ENCODE measurements at regions not wholly inside any gene's neighbourhood (a gene's known extent, or its start where the extent isn't known, plus 50 kb on each side); places are given as distances from the start of the nearest gene placed in this dataset.

DNA sequence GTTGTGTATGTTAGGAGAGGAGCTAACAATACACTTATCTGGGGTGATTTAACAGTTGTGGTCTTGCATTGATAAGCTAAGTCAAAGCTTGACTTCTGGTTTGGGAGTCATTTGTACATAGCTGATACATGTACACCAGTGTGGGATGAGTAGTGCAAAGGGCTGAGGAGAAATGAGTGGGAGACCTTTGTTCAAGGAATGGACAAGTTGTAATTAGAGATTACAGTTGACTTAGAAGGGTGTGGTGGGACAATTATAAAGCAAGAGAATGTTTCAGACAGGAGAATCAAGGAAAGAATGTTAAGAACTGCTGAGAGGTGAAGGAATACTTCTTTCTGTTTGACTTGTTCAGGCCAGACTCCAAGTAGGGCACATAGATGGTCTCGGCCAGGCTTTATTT, 209.7 kb upstream of the STEAP4 start:
- Histone ChIP-seq H3K79me2 (ENCODE audit: control insufficient read depth, insufficient read depth, low read length) (no peaks in the 10 kb centered on the region), H3K4me2 (ENCODE audit: extremely low read depth, insufficient read depth, low read length) (no peak overlapping the region), H3K27ac (ENCODE audit: insufficient read depth, low read length) (no peak overlapping the region), H3K27me3 (ENCODE audit: control insufficient read depth, insufficient read depth, low read length) (no peaks in the 10 kb centered on the region), H3K4me3 (replicated peaks in 1 of 4; ENCODE audit: control extremely low read depth in 1 of 4, insufficient read depth in 1 of 4, low read depth in 3 of 4, low read length in 4 of 4) (no peak overlapping the region), H3K4me1 (ENCODE audit: control insufficient read depth, extremely low read depth, insufficient read depth, low read length) (no peaks in the 10 kb centered on the region), H2AFZ (ENCODE audit: low read length) (no peak overlapping the region), H3K9ac (ENCODE audit: insufficient read depth, low read length) (no peak overlapping the region), H3K36me3 (ENCODE audit: control insufficient read depth, insufficient read depth, low read length) (no peaks in the 10 kb centered on the region), H4K20me1 (ENCODE audit: control insufficient read depth, extremely low read depth, insufficient read depth, low read length) (no peaks in the 10 kb centered on the region), H3K9me3 (ENCODE audit: control insufficient read depth, insufficient read depth, low read depth, low read length) (no peaks in the 10 kb centered on the region)
- TF ChIP-seq, protein P1, sequence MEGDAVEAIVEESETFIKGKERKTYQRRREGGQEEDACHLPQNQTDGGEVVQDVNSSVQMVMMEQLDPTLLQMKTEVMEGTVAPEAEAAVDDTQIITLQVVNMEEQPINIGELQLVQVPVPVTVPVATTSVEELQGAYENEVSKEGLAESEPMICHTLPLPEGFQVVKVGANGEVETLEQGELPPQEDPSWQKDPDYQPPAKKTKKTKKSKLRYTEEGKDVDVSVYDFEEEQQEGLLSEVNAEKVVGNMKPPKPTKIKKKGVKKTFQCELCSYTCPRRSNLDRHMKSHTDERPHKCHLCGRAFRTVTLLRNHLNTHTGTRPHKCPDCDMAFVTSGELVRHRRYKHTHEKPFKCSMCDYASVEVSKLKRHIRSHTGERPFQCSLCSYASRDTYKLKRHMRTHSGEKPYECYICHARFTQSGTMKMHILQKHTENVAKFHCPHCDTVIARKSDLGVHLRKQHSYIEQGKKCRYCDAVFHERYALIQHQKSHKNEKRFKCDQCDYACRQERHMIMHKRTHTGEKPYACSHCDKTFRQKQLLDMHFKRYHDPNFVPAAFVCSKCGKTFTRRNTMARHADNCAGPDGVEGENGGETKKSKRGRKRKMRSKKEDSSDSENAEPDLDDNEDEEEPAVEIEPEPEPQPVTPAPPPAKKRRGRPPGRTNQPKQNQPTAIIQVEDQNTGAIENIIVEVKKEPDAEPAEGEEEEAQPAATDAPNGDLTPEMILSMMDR (conservative IDR thresholded peaks at IDR 0.05 in 1 of 2, IDR thresholded peaks at IDR 0.05 in 1 of 2; ENCODE audit: low read depth in 1 of 2, low read length in 2 of 2): no peak
- TF ChIP-seq EZH2 (IDR thresholded peaks at IDR 0.05; ENCODE audit: low read length, missing control alignments): no peak
- no peak for DNase-seq (ENCODE audit: low read depth in 2 of 2)

DNA sequence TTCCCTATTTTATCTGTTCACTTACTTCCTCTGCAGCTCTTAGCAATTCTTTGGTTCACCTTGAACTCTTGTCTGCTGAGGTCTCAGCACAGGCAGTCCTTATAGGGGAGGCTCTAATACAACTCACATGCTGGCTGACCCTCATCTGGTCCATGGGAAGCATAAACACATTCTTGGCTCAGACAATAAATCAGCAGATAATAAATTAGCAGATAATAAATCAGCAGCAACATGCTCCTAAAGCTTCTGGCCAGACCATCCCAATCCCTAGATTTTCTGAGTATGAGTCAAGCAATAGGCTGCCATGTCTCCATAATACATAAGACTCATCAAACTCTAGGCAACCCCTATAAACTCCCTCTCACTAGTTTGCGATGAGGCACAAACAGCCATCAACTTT, 208.6 kb upstream of the STEAP4 start:
- Histone ChIP-seq H3K4me1 (ENCODE audit: control insufficient read depth, extremely low read depth, insufficient read depth, low read length) (no peaks in the 10 kb centered on the region), H3K4me3 (replicated peaks in 1 of 4; ENCODE audit: control extremely low read depth in 1 of 4, insufficient read depth in 1 of 4, low read depth in 3 of 4, low read length in 4 of 4) (no peak overlapping the region), H3K4me2 (ENCODE audit: extremely low read depth, insufficient read depth, low read length) (no peak overlapping the region), H3K36me3 (ENCODE audit: control insufficient read depth, insufficient read depth, low read length) (no peaks in the 10 kb centered on the region), H3K9me3 (ENCODE audit: control insufficient read depth, insufficient read depth, low read depth, low read length) (no peaks in the 10 kb centered on the region), H3K27me3 (ENCODE audit: control insufficient read depth, insufficient read depth, low read length) (no peaks in the 10 kb centered on the region), H3K9ac (ENCODE audit: insufficient read depth, low read length) (no peak overlapping the region), H3K79me2 (ENCODE audit: control insufficient read depth, insufficient read depth, low read length) (no peaks in the 10 kb centered on the region), H4K20me1 (ENCODE audit: control insufficient read depth, extremely low read depth, insufficient read depth, low read length) (no peaks in the 10 kb centered on the region), H3K27ac (ENCODE audit: insufficient read depth, low read length) (no peak overlapping the region), H2AFZ (ENCODE audit: low read length) (no peak overlapping the region)
- TF ChIP-seq, protein P1 (conservative IDR thresholded peaks at IDR 0.05 in 1 of 2, IDR thresholded peaks at IDR 0.05 in 1 of 2; ENCODE audit: low read depth in 1 of 2, low read length in 2 of 2): no peak
- no peak for TF ChIP-seq EZH2 (IDR thresholded peaks at IDR 0.05; ENCODE audit: low read length, missing control alignments)
- no peak for DNase-seq (ENCODE audit: low read depth in 2 of 2)

DNA sequence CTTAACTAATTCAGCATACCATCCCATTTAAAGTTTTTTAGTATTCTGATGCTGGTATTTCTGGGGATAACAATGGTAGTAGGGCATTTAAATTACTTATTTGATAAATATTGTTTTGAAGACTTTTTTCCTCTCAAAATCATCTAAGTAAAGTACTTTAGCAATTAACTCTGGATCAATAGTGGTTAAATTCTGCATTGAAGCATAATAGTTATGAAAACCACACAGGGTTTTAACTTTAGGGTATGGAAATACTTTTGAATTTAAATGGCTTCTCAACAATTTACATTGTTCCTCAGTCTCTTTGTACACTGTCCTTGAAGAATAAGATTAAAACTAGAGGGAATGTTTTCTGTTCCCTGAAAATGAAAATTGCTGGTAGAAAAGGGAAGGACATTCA, 202.6 kb upstream of the STEAP4 start:
- no peak for TF ChIP-seq EZH2 (IDR thresholded peaks at IDR 0.05; ENCODE audit: low read length, missing control alignments)
- TF ChIP-seq, protein P1 (conservative IDR thresholded peaks at IDR 0.05 in 1 of 2, IDR thresholded peaks at IDR 0.05 in 1 of 2; ENCODE audit: low read depth in 1 of 2, low read length in 2 of 2): no peak
- DNase-seq (ENCODE audit: low read depth in 2 of 2): no peak
- no peaks in the 10 kb centered on the region for H3K79me2 ChIP-seq (ENCODE audit: control insufficient read depth, insufficient read depth, low read length)
- no peak overlapping the region for H2AFZ ChIP-seq (ENCODE audit: low read length)
- no peak overlapping the region for H3K27ac ChIP-seq (ENCODE audit: insufficient read depth, low read length)
- no peak overlapping the region for H3K9ac ChIP-seq (ENCODE audit: insufficient read depth, low read length)
- no peaks in the 10 kb centered on the region for H3K27me3 ChIP-seq (ENCODE audit: control insufficient read depth, insufficient read depth, low read length)
- H3K4me3 ChIP-seq (replicated peaks in 1 of 4; ENCODE audit: control extremely low read depth in 1 of 4, insufficient read depth in 1 of 4, low read depth in 3 of 4, low read length in 4 of 4): no peak overlapping the region
- H3K9me3 ChIP-seq (ENCODE audit: control insufficient read depth, insufficient read depth, low read depth, low read length): no peaks in the 10 kb centered on the region
- H4K20me1 ChIP-seq (ENCODE audit: control insufficient read depth, extremely low read depth, insufficient read depth, low read length): no peaks in the 10 kb centered on the region
- H3K4me2 ChIP-seq (ENCODE audit: extremely low read depth, insufficient read depth, low read length): no peak overlapping the region
- H3K36me3 ChIP-seq (ENCODE audit: control insufficient read depth, insufficient read depth, low read length): no peaks in the 10 kb centered on the region
- no peaks in the 10 kb centered on the region for H3K4me1 ChIP-seq (ENCODE audit: control insufficient read depth, extremely low read depth, insufficient read depth, low read length)

Data from fibroblast of lung (primary cell).